Esophagus squamous epithelium (tissue), 5 donors: ENCODE measurements at regions not wholly inside any gene's neighbourhood (a gene's known extent, or its start where the extent isn't known, plus 50 kb on each side); places are given as distances from the start of the nearest gene placed in this dataset.

Experiments
- DNase-seq: peaks from one replicate; lab custom pipeline; 2025; lab: John Stamatoyannopoulos, UW
- H3K27ac ChIP-seq, 4 donors: fragments of 200-600 bp; sonication (generic); one replicate each; pipeline ENCODE4 v1.5.1; 2016 to 2019; ENCODE audit warnings: mild to moderate bottlenecking in 1 of 4
- H3K27me3 ChIP-seq, 4 donors: fragments of 200-600 bp; sonication (generic); 1 replicate in 3 of 4; 2 replicates in 1 of 4; pipeline versions ENCODE4 v1.5.1 to v1.6.0; 2017 to 2021; ENCODE audit warnings: antibody characterized with exemption in 1 of 4
- H3K36me3 ChIP-seq, 3 donors: fragments of 200-600 bp; sonication (generic); one replicate each; pipeline ENCODE4 v1.5.1; 2016 to 2019
- H3K4me1 ChIP-seq, 3 donors: fragments of 200-600 bp; sonication (generic); one replicate each; pipeline ENCODE4 v1.5.1; 2017 to 2019
- H3K4me3 ChIP-seq, 4 donors: fragments of 200-600 bp; sonication (generic); 1 replicate in 3 of 4; 2 replicates in 1 of 4; pipeline ENCODE4 v1.5.1; 2016 to 2019; ENCODE audit warnings: mild to moderate bottlenecking in 2 of 4, moderate library complexity in 1 of 4
- H3K9me3 ChIP-seq, 3 donors: fragments of 200-600 bp; sonication (generic); one replicate each; pipeline ENCODE4 v1.5.1; 2016 to 2019
- POLR2A ChIP-seq, 4 donors: fragments of 450-650 bp; IDR thresholded peaks; one replicate each; pipeline ENCODE4 v1.6.1; 2017; ENCODE audit warnings: antibody characterized with exemption in 4 of 4, mild to moderate bottlenecking in 4 of 4, moderate library complexity in 3 of 4
- WGBS, 2 donors: methylation state at CpG; one replicate each; pipeline ENCODE4 v1.1.5; 2018; 5-methylcytosine and 5-hydroxymethylcytosine counted together
- intact Hi-C: fragments of 100-400 bp; cut with DNase I; formaldehyde crosslinking; loops from one replicate; pipeline ENCODE4 v1.15.0; 2022
- TF ChIP-seq, protein P1 (sequence below), 6 experiments: fragments of 450-650 bp in 4 of 6; fragments of 200-600 bp in 2 of 6; sonication (generic) in 2 of 6; IDR thresholded peaks; one replicate each; pipeline ENCODE4 v1.5.1; 2016 to 2019; ENCODE audit warnings: antibody characterized with exemption in 6 of 6, mild to moderate bottlenecking in 4 of 6, moderate library complexity in 4 of 6
- donor health status: DM: yes; HTN: yes; CAD: no.

DNA sequence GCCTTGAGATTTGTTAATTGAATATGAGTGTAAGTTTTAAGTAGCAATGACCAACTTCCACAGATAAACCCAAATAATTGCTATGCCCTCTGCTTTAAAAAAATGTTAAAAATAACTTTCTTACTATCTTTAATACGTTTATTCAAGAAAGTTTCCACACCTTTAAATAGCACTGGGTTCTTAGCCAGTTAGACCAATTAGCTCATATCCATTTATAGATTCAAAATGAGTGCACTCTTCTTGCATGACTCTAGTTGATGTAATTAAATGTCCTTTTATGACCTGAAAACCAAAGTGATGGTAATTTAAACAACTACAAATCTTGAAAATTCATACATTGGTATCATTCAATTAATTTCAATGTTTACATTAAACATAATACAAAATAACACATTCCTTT, 50.8 kb upstream of the CACNA2D1 start:
- TF ChIP-seq POLR2A (IDR thresholded peaks at IDR 0.05), result no peak
- TF ChIP-seq, protein P1, sequence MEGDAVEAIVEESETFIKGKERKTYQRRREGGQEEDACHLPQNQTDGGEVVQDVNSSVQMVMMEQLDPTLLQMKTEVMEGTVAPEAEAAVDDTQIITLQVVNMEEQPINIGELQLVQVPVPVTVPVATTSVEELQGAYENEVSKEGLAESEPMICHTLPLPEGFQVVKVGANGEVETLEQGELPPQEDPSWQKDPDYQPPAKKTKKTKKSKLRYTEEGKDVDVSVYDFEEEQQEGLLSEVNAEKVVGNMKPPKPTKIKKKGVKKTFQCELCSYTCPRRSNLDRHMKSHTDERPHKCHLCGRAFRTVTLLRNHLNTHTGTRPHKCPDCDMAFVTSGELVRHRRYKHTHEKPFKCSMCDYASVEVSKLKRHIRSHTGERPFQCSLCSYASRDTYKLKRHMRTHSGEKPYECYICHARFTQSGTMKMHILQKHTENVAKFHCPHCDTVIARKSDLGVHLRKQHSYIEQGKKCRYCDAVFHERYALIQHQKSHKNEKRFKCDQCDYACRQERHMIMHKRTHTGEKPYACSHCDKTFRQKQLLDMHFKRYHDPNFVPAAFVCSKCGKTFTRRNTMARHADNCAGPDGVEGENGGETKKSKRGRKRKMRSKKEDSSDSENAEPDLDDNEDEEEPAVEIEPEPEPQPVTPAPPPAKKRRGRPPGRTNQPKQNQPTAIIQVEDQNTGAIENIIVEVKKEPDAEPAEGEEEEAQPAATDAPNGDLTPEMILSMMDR (IDR thresholded peaks at IDR 0.05), result no peak

More for the DNA sequence above, 50.8 kb upstream of the CACNA2D1 start:
- Histone ChIP-seq H3K4me1 (no peaks in the 10 kb centered on the region), H3K27me3 (peaks cover 0 to 14% (median 0%) of the 10 kb centered on the region in 4 donors), H3K9me3 (no peaks in the 10 kb centered on the region), H3K27ac (no peak overlapping the region), H3K4me3 (no peak overlapping the region), H3K36me3 (no peaks in the 10 kb centered on the region)
- whole genome bisulfite sequencing, 2 donors, result 18 to 31% methylated on average over 1 of the region's 1 CpG
- DNase-seq, result no peak
- intact Hi-C loops, result no loop called here
